Gastroesophageal sphincter (tissue), 4 donors: ENCODE measurements at regions not wholly inside any gene's neighbourhood (a gene's known extent, or its start where the extent isn't known, plus 50 kb on each side); places are given as distances from the start of the nearest gene placed in this dataset.

ENCODE experiments used
- ATAC-seq: fragments of 150-250 bp; one replicate; pipeline ENCODE4 v1.9.1; 2016; ENCODE audit warnings: mild to moderate bottlenecking, moderate library complexity
- H3K27ac ChIP-seq, 4 donors: fragments of 200-600 bp; sonication (generic) in 3 of 4; 1 replicate in 3 of 4; 2 replicates in 1 of 4; pipeline ENCODE4 v1.5.1; 2016 to 2019
- H3K27me3 ChIP-seq: fragments of 200-600 bp; sonication (generic); one replicate; pipeline ENCODE4 v1.5.1; 2019
- H3K36me3 ChIP-seq, 2 donors: fragments of 200-600 bp; sonication (generic); one replicate each; pipeline ENCODE4 v1.5.1; 2019; ENCODE audit warnings: control low read depth in 1 of 2
- H3K4me1 ChIP-seq, 3 donors: fragments of 200-600 bp; sonication (generic); 1 replicate in 2 of 3; 2 replicates in 1 of 3; pipeline ENCODE4 v1.5.1; 2016 to 2019; ENCODE audit warnings: control low read depth in 2 of 3
- H3K4me3 ChIP-seq, 2 donors: fragments of 200-600 bp; sonication (generic); one replicate each; pipeline ENCODE4 v1.5.1; 2019; ENCODE audit warnings: mild to moderate bottlenecking in 1 of 2, moderate library complexity in 1 of 2
- H3K9me3 ChIP-seq, 3 donors: fragments of 200-600 bp; sonication (generic); one replicate each; pipeline ENCODE4 v1.5.1; 2017 to 2019; ENCODE audit warnings: control low read depth in 2 of 3
- EP300 ChIP-seq: sonication (generic); formaldehyde crosslinking; IDR thresholded peaks from one replicate; pipeline ENCODE4 v1.6.1; 2017; ENCODE audit warnings: antibody characterized with exemption, mild to moderate bottlenecking
- POLR2A ChIP-seq, 2 donors: fragments of 450-650 bp; IDR thresholded peaks; one replicate each; pipeline ENCODE4 v1.6.1; 2017; ENCODE audit warnings: antibody characterized with exemption in 2 of 2, mild to moderate bottlenecking in 2 of 2, moderate library complexity in 1 of 2
- POLR2AphosphoS5 ChIP-seq: sonication (generic); formaldehyde crosslinking; IDR thresholded peaks from one replicate; pipeline ENCODE4 v1.6.1; 2017; ENCODE audit warnings: antibody characterized with exemption
- WGBS, 2 donors: methylation state at CpG; one replicate each; pipeline ENCODE4 v1.1.5; 2018; ENCODE audit warnings: low coverage in 1 of 2; 5-methylcytosine and 5-hydroxymethylcytosine counted together
- TF ChIP-seq, protein P1 (sequence below), 4 experiments: fragments of 200-600 bp in 2 of 4; fragments of 450-650 bp in 2 of 4; sonication (generic) in 1 of 4; IDR thresholded peaks; one replicate each; pipeline ENCODE4 v1.5.1; 2017 to 2019; ENCODE audit warnings: antibody characterized with exemption in 4 of 4, mild to moderate bottlenecking in 2 of 4, moderate library complexity in 2 of 4

DNA sequence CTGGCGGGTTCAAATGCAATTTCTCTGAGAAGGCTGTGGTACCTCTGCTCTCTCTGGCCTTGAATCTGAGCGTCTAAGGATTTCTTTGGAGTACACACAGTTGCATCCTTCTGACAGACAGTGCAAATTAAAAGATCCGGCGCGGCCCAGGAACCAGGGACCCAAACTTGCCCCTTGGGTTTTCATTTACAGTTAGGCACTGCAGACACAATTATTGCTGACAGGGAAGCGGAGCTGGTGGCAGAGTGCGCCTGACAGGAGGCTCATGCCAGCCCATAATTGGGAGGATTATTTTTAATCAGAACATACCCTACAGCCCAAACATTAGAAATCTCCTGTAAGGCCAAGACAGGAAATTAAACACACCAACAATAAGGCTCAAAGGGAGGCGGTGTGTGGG is 1023.4 kb upstream of the RBFOX1 start:
- H3K27me3 ChIP-seq = no peaks in the 10 kb centered on the region
- H3K4me1 ChIP-seq = no peaks in the 10 kb centered on the region
- 76 to 77% methylated on average over 3 of the region's 8 CpGs for WGBS, 2 donors
- no peak overlapping the region for H3K4me3 ChIP-seq
- no peak for ATAC-seq
- no peaks in the 10 kb centered on the region for H3K9me3 ChIP-seq
- no peaks in the 10 kb centered on the region for H3K36me3 ChIP-seq
- TF ChIP-seq EP300 (no peak), POLR2AphosphoS5 (no peak), POLR2A (IDR thresholded peaks at IDR 0.05) (no peak)
- TF ChIP-seq, protein P1, sequence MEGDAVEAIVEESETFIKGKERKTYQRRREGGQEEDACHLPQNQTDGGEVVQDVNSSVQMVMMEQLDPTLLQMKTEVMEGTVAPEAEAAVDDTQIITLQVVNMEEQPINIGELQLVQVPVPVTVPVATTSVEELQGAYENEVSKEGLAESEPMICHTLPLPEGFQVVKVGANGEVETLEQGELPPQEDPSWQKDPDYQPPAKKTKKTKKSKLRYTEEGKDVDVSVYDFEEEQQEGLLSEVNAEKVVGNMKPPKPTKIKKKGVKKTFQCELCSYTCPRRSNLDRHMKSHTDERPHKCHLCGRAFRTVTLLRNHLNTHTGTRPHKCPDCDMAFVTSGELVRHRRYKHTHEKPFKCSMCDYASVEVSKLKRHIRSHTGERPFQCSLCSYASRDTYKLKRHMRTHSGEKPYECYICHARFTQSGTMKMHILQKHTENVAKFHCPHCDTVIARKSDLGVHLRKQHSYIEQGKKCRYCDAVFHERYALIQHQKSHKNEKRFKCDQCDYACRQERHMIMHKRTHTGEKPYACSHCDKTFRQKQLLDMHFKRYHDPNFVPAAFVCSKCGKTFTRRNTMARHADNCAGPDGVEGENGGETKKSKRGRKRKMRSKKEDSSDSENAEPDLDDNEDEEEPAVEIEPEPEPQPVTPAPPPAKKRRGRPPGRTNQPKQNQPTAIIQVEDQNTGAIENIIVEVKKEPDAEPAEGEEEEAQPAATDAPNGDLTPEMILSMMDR (IDR thresholded peaks at IDR 0.05) = no peak
- H3K27ac ChIP-seq = no peak overlapping the region

DNA sequence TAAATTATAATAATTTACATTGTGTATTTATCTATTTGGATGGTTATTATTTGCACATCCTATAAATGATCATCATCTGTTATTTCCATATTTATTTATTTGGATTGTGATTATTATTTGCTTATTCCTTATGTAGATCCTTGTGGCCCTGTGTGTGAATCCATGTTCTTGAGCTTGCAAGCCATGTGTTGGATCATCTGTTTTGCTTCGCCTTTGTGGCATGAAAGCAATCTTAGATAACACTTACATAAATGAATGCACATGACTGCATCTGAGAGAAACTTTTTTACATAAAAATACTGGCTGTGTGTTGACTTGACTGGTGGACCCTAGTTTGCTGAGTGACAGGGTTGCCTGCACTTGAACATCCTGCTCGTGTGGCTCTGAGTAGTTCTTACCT is 1024.5 kb upstream of the RBFOX1 start:
- 87 to 100% methylated on average over 1 of the region's 2 CpGs for WGBS, 2 donors
- TF ChIP-seq, protein P1 (IDR thresholded peaks at IDR 0.05) = no peak
- no peak for TF ChIP-seq POLR2AphosphoS5
- Histone ChIP-seq H3K27me3 (no peaks in the 10 kb centered on the region), H3K27ac (no peak overlapping the region), H3K36me3 (no peaks in the 10 kb centered on the region), H3K4me3 (no peak overlapping the region), H3K9me3 (no peaks in the 10 kb centered on the region), H3K4me1 (no peaks in the 10 kb centered on the region)
- ATAC-seq = no peak

DNA sequence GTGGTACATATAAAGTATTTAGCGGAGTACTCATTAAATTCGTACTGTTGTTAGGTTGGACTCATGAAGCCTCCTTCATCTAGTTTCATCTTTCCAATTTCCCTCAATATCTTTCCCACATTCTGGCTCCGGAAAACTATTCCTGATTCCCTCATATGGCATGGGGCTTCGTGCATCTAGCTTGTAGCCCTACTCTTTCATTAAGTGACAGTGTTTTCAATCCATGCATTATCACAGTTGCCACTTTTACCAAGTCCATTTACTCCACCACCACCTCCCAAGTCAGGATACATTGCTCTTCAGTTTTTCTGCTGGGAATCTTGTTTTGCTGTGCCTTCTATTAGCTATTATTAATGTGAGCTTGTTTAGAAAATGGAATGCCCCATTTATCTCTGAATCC is 1032.1 kb upstream of the RBFOX1 start:
- 77 to 92% methylated on average over 3 to 4 of the region's 4 CpGs for WGBS, 2 donors
- Histone ChIP-seq H3K27me3 (no peaks in the 10 kb centered on the region), H3K9me3 (peaks cover 0 to 14% (median 0%) of the 10 kb centered on the region in 3 donors), H3K27ac (no peak overlapping the region), H3K4me1 (no peaks in the 10 kb centered on the region), H3K4me3 (no peak overlapping the region), H3K36me3 (no peaks in the 10 kb centered on the region)
- ATAC-seq = no peak
- TF ChIP-seq POLR2A (IDR thresholded peaks at IDR 0.05) = no peak
- TF ChIP-seq EP300 = no peak
- TF ChIP-seq, protein P1 (IDR thresholded peaks at IDR 0.05) = no peak
- TF ChIP-seq POLR2AphosphoS5 = no peak

DNA sequence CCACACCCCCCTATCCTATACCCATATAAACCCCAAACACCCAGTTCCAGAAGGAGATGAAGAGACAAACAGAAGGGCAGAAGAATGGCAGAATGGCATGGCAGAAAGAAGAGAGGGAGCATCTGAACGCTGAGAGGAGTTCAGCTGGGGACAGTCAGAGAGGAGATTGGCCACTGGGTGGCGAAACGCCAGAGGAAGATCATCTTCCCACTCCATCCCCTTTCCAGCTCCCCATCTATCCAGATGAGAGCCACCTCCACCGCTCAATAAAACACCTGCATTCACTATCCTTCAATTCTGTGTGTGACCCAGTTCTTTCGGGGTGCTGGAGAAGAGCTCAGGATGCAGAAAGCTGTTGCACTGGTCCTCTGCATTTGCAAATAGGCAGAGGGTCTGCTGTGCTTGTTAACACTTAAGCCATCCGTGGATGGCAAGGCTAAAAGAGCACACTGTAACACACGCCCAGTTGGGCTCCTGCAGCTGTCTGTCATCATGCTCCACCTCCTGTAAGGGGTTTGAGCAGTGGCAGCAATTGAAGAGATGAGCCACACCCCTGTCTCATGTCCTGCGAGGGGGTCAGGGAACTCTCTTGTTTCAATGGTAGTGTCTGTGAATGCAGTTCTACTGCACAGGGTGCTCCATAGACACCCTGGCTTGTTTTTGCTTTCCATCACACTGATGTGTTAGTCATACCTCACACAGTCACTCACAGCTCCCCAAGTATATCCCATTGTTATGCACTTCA is 1034.8 kb upstream of the RBFOX1 start:
- Histone ChIP-seq H3K27me3 (no peaks in the 10 kb centered on the region), H3K27ac (no peak overlapping the region), H3K36me3 (no peaks in the 10 kb centered on the region), H3K4me1 (no peaks in the 10 kb centered on the region), H3K4me3 (no peak overlapping the region), H3K9me3 (peaks cover 0 to 14% (median 0%) of the 10 kb centered on the region in 3 donors)
- 50 to 56% methylated on average over 2 to 6 of the region's 8 CpGs for WGBS, 2 donors
- TF ChIP-seq, protein P1 (IDR thresholded peaks at IDR 0.05) = no peak
- no peak for TF ChIP-seq POLR2AphosphoS5
- TF ChIP-seq POLR2A (IDR thresholded peaks at IDR 0.05) = no peak
- TF ChIP-seq EP300 = no peak
- no peak for ATAC-seq

DNA sequence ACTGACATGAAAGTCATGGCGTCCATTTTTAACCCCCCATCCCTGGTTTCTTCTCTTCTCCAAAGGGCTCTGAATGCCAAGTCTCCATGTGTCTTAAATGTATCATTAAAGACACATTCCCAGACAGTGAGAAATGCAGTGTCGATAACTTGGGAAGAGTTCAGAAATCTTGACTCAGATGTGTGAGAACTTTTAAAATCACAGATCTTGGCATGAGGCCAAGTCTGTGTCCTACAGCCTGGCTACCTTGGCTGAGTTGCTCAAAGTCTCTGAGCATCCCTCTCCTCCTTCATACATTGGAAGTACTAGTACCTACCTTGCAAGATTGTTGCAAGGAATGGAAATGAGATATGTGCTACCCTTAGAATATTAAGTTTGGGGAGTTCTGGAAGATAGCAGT is 1046.5 kb upstream of the RBFOX1 start:
- Histone ChIP-seq H3K4me3 (no peak overlapping the region), H3K27ac (no peak overlapping the region), H3K27me3 (no peaks in the 10 kb centered on the region), H3K36me3 (no peaks in the 10 kb centered on the region), H3K4me1 (no peaks in the 10 kb centered on the region), H3K9me3 (no peaks in the 10 kb centered on the region)
- 79 to 100% methylated on average over 2 of the region's 2 CpGs for WGBS, 2 donors
- no peak for TF ChIP-seq POLR2AphosphoS5
- TF ChIP-seq EP300 = no peak
- TF ChIP-seq, protein P1 (IDR thresholded peaks at IDR 0.05) = no peak
- no peak for TF ChIP-seq POLR2A (IDR thresholded peaks at IDR 0.05)
- ATAC-seq = no peak
